B cell (primary cell): ENCODE measurements at regions not wholly inside any gene's neighbourhood (a gene's known extent, or its start where the extent isn't known, plus 50 kb on each side); places are given as distances from the start of the nearest gene placed in this dataset.

Experiments used
- ATAC-seq: fragments of 200-7000 bp; cut with Tn5 transposase; one replicate; pipeline ENCODE4 v1.10.0; 2021; ENCODE audit warnings: low read depth, mild to moderate bottlenecking, moderate number of reproducible peaks, moderate library complexity
- CTCF ChIA-PET: fragments of 350-600 bp; sonication (Branson Sonifier 250); formaldehyde crosslinking; loops from one replicate; lab custom pipeline; 2021; ENCODE audit warnings: antibody characterized with exemption, inconsistent platforms; lab: Charles Lee
- POLR2A ChIA-PET: fragments of 350-600 bp; sonication (Branson Sonifier 250); formaldehyde crosslinking; loops from one replicate; lab custom pipeline; 2021; ENCODE audit warnings: antibody characterized with exemption; lab: Charles Lee
- DNase-seq: peaks from one replicate; pipeline ENCODE4 v3.0.0; 2013
- H2AFZ ChIP-seq: 2 replicates; pipeline ENCODE4 v1.6.1; 2012; ENCODE audit warnings: mild to moderate bottlenecking, low read depth, low read length; ENCODE audit not compliant: insufficient read depth, poor library complexity, severe bottlenecking
- H3K27ac ChIP-seq, 2 donors: 1 replicate in 1 of 2; 2 replicates in 1 of 2; pipeline ENCODE4 v1.5.1; 2012 to 2013; ENCODE audit warnings: low read length in 2 of 2, mild to moderate bottlenecking in 2 of 2, moderate library complexity in 1 of 2
- H3K27me3 ChIP-seq, 4 experiments: fragments of 200-600 bp in 1 of 4; sonication (generic) in 1 of 4; replicated peaks in 1 of 4; 1 replicate in 2 of 4; 2 replicates in 2 of 4; pipeline versions ENCODE4 v1.6.1 to v1.7.0; 2013 to 2016; ENCODE audit warnings: low read length in 3 of 4, mild to moderate bottlenecking in 2 of 4, mixed read lengths in 1 of 4, moderate library complexity in 1 of 4; ENCODE audit not compliant: insufficient read depth in 4 of 4, control insufficient read depth in 3 of 4; ENCODE audit errors: control extremely low read depth in 1 of 4
- H3K36me3 ChIP-seq, 2 experiments: replicated peaks in 1 of 2; 1 replicate in 1 of 2; 2 replicates in 1 of 2; pipeline versions ENCODE4 v1.6.1 to v1.7.1; 2013; ENCODE audit warnings: low read length in 1 of 2; ENCODE audit not compliant: insufficient read depth in 2 of 2, control insufficient read depth in 1 of 2; ENCODE audit errors: control extremely low read depth in 1 of 2, extremely low read depth in 1 of 2
- H3K4me1 ChIP-seq, 2 donors: fragments of 200-600 bp in 1 of 2; sonication (generic) in 1 of 2; 1 replicate in 1 of 2; 2 replicates in 1 of 2; pipeline versions ENCODE4 v1.5.1 to v1.6.1; 2013 to 2017; ENCODE audit warnings: low read length in 2 of 2; ENCODE audit not compliant: control insufficient read depth in 2 of 2, insufficient read depth in 2 of 2
- H3K4me2 ChIP-seq: replicated peaks from 2 replicates; pipeline ENCODE3; 2012; ENCODE audit warnings: mild to moderate bottlenecking, low read depth, low read length; ENCODE audit not compliant: poor library complexity, severe bottlenecking
- H3K4me3 ChIP-seq, 5 experiments: fragments of 200-600 bp in 1 of 5; sonication (generic) in 1 of 5; 1 replicate in 3 of 5; 2 replicates in 2 of 5; pipeline versions ENCODE4 v1.5.1 to v1.7.0; 2011 to 2016; ENCODE audit warnings: low read length in 4 of 5, mild to moderate bottlenecking in 4 of 5, low read depth in 2 of 5, control low read depth in 1 of 5, moderate library complexity in 1 of 5; ENCODE audit not compliant: insufficient read depth in 1 of 5; ENCODE audit errors: control extremely low read depth in 1 of 5, extremely low read depth in 1 of 5
- H3K79me2 ChIP-seq: fragments of 200-600 bp; sonication (generic); one replicate; pipeline ENCODE4 v1.6.0; 2016; ENCODE audit warnings: low read length; ENCODE audit not compliant: control insufficient read depth, insufficient read depth
- H3K9ac ChIP-seq: fragments of 200-600 bp; sonication (generic); 2 replicates; pipeline ENCODE4 v1.6.1; 2017; ENCODE audit warnings: mild to moderate bottlenecking, low read length, moderate library complexity
- H3K9me3 ChIP-seq, 3 donors: one replicate each; pipeline versions ENCODE4 v1.6.1 to v1.7.1; 2013; ENCODE audit warnings: low read length in 2 of 3; ENCODE audit not compliant: control insufficient read depth in 2 of 3, insufficient read depth in 1 of 3; ENCODE audit errors: control extremely low read depth in 1 of 3
- H4K20me1 ChIP-seq: 2 replicates; pipeline ENCODE4 v1.6.0; 2012; ENCODE audit warnings: mild to moderate bottlenecking, low read length; ENCODE audit not compliant: insufficient read depth, control insufficient read depth, poor library complexity, severe bottlenecking
- H3K27ac Mint-ChIP-seq: one replicate; pipeline ENCODE4 v1.8.0; 2021; ENCODE audit warnings: mixed read lengths
- H3K27me3 Mint-ChIP-seq: one replicate; pipeline ENCODE4 v1.8.0; 2021; ENCODE audit warnings: mixed read lengths
- H3K4me1 Mint-ChIP-seq: one replicate; pipeline ENCODE4 v1.8.0; 2021; ENCODE audit warnings: mixed read lengths
- H3K4me3 Mint-ChIP-seq: one replicate; pipeline ENCODE4 v1.8.0; 2021; ENCODE audit warnings: mixed read lengths
- H3K9me3 Mint-ChIP-seq: one replicate; pipeline ENCODE4 v1.8.0; 2022; ENCODE audit warnings: mixed read lengths; ENCODE audit not compliant: insufficient read depth
- EZH2 ChIP-seq: IDR thresholded peaks from 2 replicates; pipeline ENCODE4 v1.6.1; 2012; ENCODE audit warnings: borderline replicate concordance, low read depth, mild to moderate bottlenecking, moderate library complexity, low read length; ENCODE audit not compliant: insufficient read depth, poor library complexity, severe bottlenecking
- WGBS: methylation state at CpG from one replicate; pipeline ENCODE4 v1.1.5; 2013; ENCODE audit warnings: missing lambda C conversion rate; ENCODE audit not compliant: insufficient coverage; 5-methylcytosine and 5-hydroxymethylcytosine counted together
- intact Hi-C: fragments of 100-400 bp; cut with micrococcal nuclease; formaldehyde crosslinking; loops from one replicate; pipeline ENCODE4 v1.10.0; 2022
- TF ChIP-seq, protein P1 (sequence below): fragments of 200-600 bp; IDR thresholded peaks from one replicate; pipeline ENCODE4 v1.8.0; 2022; ENCODE audit warnings: antibody characterized with exemption, mild to moderate bottlenecking

DNA sequence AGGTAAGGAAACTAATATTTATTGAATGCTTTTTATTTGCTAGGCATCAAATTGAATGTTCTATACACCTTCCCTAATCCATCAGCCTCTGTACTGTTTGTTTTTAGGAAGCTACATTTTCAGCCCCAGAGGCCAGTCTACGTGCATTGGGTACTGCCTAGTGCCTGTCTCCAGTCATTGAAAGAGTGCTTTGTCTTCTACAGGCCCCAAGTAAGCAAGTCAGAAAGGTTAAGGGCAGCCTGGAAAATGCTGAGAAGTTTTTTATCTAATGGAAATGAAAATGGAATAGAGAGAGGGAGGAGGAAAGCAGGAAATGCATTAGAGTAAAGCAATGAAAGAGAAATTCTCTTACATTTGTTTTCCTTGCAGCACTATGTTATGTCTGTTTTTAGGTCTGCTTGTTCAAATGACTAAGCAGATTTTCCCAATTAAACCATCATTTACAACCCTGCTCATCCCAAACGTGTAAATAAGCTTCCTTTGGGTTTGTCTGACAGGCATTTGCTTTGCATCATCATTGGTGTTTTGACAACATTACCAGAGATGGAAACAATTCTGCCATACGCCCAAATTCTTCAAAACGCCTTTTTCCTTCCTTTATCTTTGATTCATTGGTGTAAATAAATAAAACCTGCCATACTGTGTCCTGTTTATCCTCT, 116.0 kb upstream of the GOT2 start:
- Histone ChIP-seq H3K9me3 (peaks cover 0 to 8% (median 0%) of the 10 kb centered on the region in 3 donors), H3K4me2 (no peak overlapping the region), H4K20me1 (no peaks in the 10 kb centered on the region), H3K4me1 (no peaks in the 10 kb centered on the region), H3K9ac (no peak overlapping the region), H3K27ac (no peak overlapping the region), H2AFZ (no peak overlapping the region), H3K36me3 (no peaks in the 10 kb centered on the region), H3K79me2 (no peaks in the 10 kb centered on the region), H3K27me3 (no peaks in the 10 kb centered on the region), H3K4me3 (no peak overlapping the region)
- Mint-ChIP-seq H3K4me3 (no peak overlapping the region), H3K4me1 (peaks cover 6% of the 10 kb centered on the region), H3K27ac (no peak overlapping the region), H3K9me3 (no peaks in the 10 kb centered on the region), H3K27me3 (peaks cover 4% of the 10 kb centered on the region)
- TF ChIP-seq, protein P1, sequence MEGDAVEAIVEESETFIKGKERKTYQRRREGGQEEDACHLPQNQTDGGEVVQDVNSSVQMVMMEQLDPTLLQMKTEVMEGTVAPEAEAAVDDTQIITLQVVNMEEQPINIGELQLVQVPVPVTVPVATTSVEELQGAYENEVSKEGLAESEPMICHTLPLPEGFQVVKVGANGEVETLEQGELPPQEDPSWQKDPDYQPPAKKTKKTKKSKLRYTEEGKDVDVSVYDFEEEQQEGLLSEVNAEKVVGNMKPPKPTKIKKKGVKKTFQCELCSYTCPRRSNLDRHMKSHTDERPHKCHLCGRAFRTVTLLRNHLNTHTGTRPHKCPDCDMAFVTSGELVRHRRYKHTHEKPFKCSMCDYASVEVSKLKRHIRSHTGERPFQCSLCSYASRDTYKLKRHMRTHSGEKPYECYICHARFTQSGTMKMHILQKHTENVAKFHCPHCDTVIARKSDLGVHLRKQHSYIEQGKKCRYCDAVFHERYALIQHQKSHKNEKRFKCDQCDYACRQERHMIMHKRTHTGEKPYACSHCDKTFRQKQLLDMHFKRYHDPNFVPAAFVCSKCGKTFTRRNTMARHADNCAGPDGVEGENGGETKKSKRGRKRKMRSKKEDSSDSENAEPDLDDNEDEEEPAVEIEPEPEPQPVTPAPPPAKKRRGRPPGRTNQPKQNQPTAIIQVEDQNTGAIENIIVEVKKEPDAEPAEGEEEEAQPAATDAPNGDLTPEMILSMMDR: no peak
- TF ChIP-seq EZH2: no peak
- CTCF ChIA-PET: no interaction called here
- DNase-seq: no peak
- intact Hi-C loops: no loop called here
- POLR2A ChIA-PET: no interaction called here
- ATAC-seq: no peak
- 78% methylated on average over 1 of the region's 4 CpGs for whole genome bisulfite sequencing

DNA sequence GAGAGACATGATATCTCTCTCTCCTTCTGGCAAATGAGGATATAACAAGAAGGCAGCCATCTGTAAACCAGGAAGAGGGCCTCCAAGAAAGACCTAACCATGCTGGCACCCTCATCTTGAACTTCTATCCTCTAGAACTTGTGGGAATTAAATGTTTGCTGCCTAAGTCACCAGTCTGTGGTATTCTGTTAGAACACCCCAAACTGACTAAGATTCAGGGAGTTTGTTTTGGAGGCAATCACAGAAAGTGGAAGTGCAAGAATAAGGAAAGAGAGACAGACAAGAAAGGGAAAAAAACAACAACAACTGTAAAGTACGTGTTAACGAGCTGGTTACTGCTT, 114.5 kb upstream of the GOT2 start:
- H3K9me3 ChIP-seq: peaks cover 0 to 8% (median 0%) of the 10 kb centered on the region in 3 donors
- ATAC-seq (no peak), DNase-seq (no peak)
- no peaks in the 10 kb centered on the region for H3K4me1 ChIP-seq
- Mint-ChIP-seq H3K27ac (no peak overlapping the region), H3K9me3 (no peaks in the 10 kb centered on the region), H3K4me3 (no peak overlapping the region), H3K27me3 (peaks cover 4% of the 10 kb centered on the region), H3K4me1 (no peaks in the 10 kb centered on the region)
- H3K27me3 ChIP-seq: no peaks in the 10 kb centered on the region
- no peaks in the 10 kb centered on the region for H3K36me3 ChIP-seq
- H2AFZ ChIP-seq: no peak overlapping the region
- no peak overlapping the region for H3K9ac ChIP-seq
- CTCF ChIA-PET: no interaction called here
- no CpG with 5 or more reads among the region's 2 CpGs for WGBS
- H4K20me1 ChIP-seq: no peaks in the 10 kb centered on the region
- POLR2A ChIA-PET: no interaction called here
- H3K4me3 ChIP-seq: no peak overlapping the region
- no peak overlapping the region for H3K4me2 ChIP-seq
- intact Hi-C loops: no loop called here
- no peak for TF ChIP-seq EZH2
- TF ChIP-seq, protein P1: no peak
- no peaks in the 10 kb centered on the region for H3K79me2 ChIP-seq
- H3K27ac ChIP-seq: no peak overlapping the region
